ENCODE measurements at regions not wholly inside any gene's neighbourhood (a gene's known extent, or its start where the extent isn't known, plus 50 kb on each side); places are given as distances from the start of the nearest gene placed in this dataset.

GRCh38 chr7:41256186-41256945 lies 446.5 kb downstream of the INHBA start:
- WGBS, 2 donors = 52 to 81% methylated on average over 5 of the region's 5 CpGs
- Histone ChIP-seq H3K36me3 (no peaks in the 10 kb centered on the region), H3K4me1 (no peaks in the 10 kb centered on the region), H3K27me3 (no peaks in the 10 kb centered on the region), H3K4me3 (no peak overlapping the region), H3K27ac (no peak overlapping the region), H3K9me3 (no peaks in the 10 kb centered on the region)
- DNase-seq = no peak
- TF ChIP-seq POLR2AphosphoS5 (IDR thresholded peaks at IDR 0.05) (no peak), EP300 (IDR thresholded peaks at IDR 0.05) (no peak), CTCF (IDR thresholded peaks at IDR 0.05) (no peak), POLR2A (IDR thresholded peaks at IDR 0.05) (no peak)
- intact Hi-C loops (cut with DNase I) = no loop called here

GRCh38 chr7:41255716-41256115 lies 447.2 kb downstream of the INHBA start:
- Histone ChIP-seq H3K27ac (no peak overlapping the region), H3K36me3 (no peaks in the 10 kb centered on the region), H3K4me3 (no peak overlapping the region), H3K4me1 (no peaks in the 10 kb centered on the region), H3K9me3 (no peaks in the 10 kb centered on the region), H3K27me3 (no peaks in the 10 kb centered on the region)
- 79 to 83% methylated on average over 2 of the region's 2 CpGs for WGBS, 2 donors
- TF ChIP-seq POLR2A (IDR thresholded peaks at IDR 0.05) (no peak), EP300 (IDR thresholded peaks at IDR 0.05) (no peak), POLR2AphosphoS5 (IDR thresholded peaks at IDR 0.05) (no peak), CTCF (IDR thresholded peaks at IDR 0.05) (no peak)
- intact Hi-C loops (cut with DNase I) = no loop called here
- no peak for DNase-seq

- intact Hi-C loops (cut with DNase I) = no loop called here
- no peak for TF ChIP-seq POLR2A (IDR thresholded peaks at IDR 0.05)
- no peak for TF ChIP-seq EP300 (IDR thresholded peaks at IDR 0.05)
- TF ChIP-seq POLR2AphosphoS5 (IDR thresholded peaks at IDR 0.05) = no peak
- TF ChIP-seq CTCF (IDR thresholded peaks at IDR 0.05) = no peak
- H3K27me3 ChIP-seq = no peaks in the 10 kb centered on the region
- H3K4me1 ChIP-seq = no peaks in the 10 kb centered on the region
- H3K36me3 ChIP-seq = no peaks in the 10 kb centered on the region
- WGBS, 2 donors = 82 to 96% methylated on average over 3 of the region's 3 CpGs
- DNase-seq = no peak
- no peak overlapping the region for H3K27ac ChIP-seq
- H3K9me3 ChIP-seq = no peaks in the 10 kb centered on the region
- H3K4me3 ChIP-seq = no peak overlapping the region
Observed at GRCh38 chr7:41255113-41255512, 447.8 kb downstream of the INHBA start.

GRCh38 chr7:41252957-41253356 lies 449.9 kb downstream of the INHBA start:
- 77 to 91% methylated on average over 6 of the region's 6 CpGs for WGBS, 2 donors
- intact Hi-C loops (cut with DNase I) = no loop called here
- no peaks in the 10 kb centered on the region for H3K9me3 ChIP-seq
- TF ChIP-seq POLR2A (IDR thresholded peaks at IDR 0.05) (no peak), CTCF (IDR thresholded peaks at IDR 0.05) (no peak), POLR2AphosphoS5 (IDR thresholded peaks at IDR 0.05) (no peak), EP300 (IDR thresholded peaks at IDR 0.05) (no peak)
- H3K27ac ChIP-seq = no peak overlapping the region
- H3K36me3 ChIP-seq = no peaks in the 10 kb centered on the region
- H3K27me3 ChIP-seq = no peaks in the 10 kb centered on the region
- DNase-seq = no peak
- no peak overlapping the region for H3K4me3 ChIP-seq
- no peaks in the 10 kb centered on the region for H3K4me1 ChIP-seq

- Histone ChIP-seq H3K36me3 (no peaks in the 10 kb centered on the region), H3K27me3 (no peaks in the 10 kb centered on the region), H3K4me1 (no peaks in the 10 kb centered on the region), H3K9me3 (no peaks in the 10 kb centered on the region), H3K27ac (no peak overlapping the region), H3K4me3 (no peak overlapping the region)
- 54 to 56% methylated on average over 1 of the region's 1 CpG for WGBS, 2 donors
- no peak for DNase-seq
- TF ChIP-seq CTCF (IDR thresholded peaks at IDR 0.05) = no peak
- TF ChIP-seq POLR2AphosphoS5 (IDR thresholded peaks at IDR 0.05) = no peak
- intact Hi-C loops (cut with DNase I) = no loop called here
Observed at GRCh38 chr7:41252551-41252950, 450.3 kb downstream of the INHBA start.

Measured in sigmoid colon (tissue), 6 donors.